T-helper 17 cell (primary cell): ENCODE measurements at regions not wholly inside any gene's neighbourhood (a gene's known extent, or its start where the extent isn't known, plus 50 kb on each side); places are given as distances from the start of the nearest gene placed in this dataset.
"Not testable (repeated sequence)": the region's sequence is repeated elsewhere in the genome, so short reads cannot be mapped to it uniquely, and the experiment has no call there.

Experiments
- ATAC-seq: fragments of 150-1000 bp; cut with Tn5 transposase; 2 replicates; pipeline ENCODE4 v1.10.0; 2021; ENCODE audit warnings: mild to moderate bottlenecking, moderate library complexity
- DNase-seq, 3 donors: peaks; one replicate each; pipeline versions ENCODE4 v3.0.0 to v3.0.0-alpha.2; 2020 to 2021
- H3K9me3 ChIP-seq: one replicate; pipeline ENCODE4 v1.7.0; 2013; ENCODE audit warnings: low read length, mild to moderate bottlenecking; ENCODE audit not compliant: control insufficient read depth, poor library complexity, severe bottlenecking
- H3K27ac Mint-ChIP-seq: one replicate; pipeline ENCODE4 v1.8.0; 2022; ENCODE audit warnings: mild to moderate bottlenecking, moderate library complexity, mixed read lengths
- H3K27me3 Mint-ChIP-seq: one replicate; pipeline ENCODE4 v1.8.0; 2022; ENCODE audit warnings: mixed read lengths
- H3K36me3 Mint-ChIP-seq: one replicate; pipeline ENCODE4 v1.8.0; 2022; ENCODE audit warnings: low read depth, mixed read lengths
- H3K4me1 Mint-ChIP-seq: one replicate; pipeline ENCODE4 v1.8.0; 2022; ENCODE audit warnings: mild to moderate bottlenecking, mixed read lengths
- H3K4me3 Mint-ChIP-seq: one replicate; pipeline ENCODE4 v1.8.0; 2022; ENCODE audit warnings: mild to moderate bottlenecking, moderate library complexity, mixed read lengths

DNA sequence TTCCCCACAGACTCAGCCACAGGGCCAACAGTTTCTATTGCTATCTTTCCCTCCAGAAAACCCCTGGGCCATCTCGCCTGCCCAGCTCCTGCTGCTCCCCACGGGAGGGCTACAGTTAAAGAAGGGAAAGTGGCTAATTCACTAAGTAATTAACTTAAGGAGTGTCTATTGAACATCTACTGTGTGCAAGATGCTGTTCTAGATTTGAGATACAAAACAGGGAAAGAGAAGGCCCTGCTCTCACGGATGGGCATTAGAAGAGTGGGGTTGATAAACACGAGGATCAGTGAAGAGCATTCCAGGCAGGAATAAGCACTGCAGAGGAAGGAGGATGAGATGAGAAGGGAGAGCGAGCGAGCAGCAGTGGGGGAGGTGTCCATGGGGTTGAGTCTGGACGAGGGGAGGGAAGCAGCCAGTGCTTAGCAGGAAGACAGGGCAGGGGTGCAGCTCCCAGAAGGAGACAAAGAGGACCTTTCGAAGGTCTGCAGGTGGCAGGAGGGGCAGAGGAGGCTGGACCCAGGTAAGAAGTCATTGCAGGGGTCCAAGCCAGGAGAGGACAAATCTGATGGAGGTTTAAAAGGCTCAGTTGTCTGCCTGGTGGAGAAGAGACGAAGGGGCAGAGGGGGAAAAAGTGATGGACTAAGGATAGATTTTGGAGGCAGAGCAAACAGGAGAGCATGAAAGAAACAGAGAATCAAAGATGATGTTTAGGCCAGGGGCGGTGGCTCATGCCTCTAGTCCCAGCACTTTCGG lies 64.7 kb downstream of the KLF15 start:
- H3K36me3 Mint-ChIP-seq, result no peaks in the 10 kb centered on the region
- H3K27me3 Mint-ChIP-seq, result peaks cover 46% of the 10 kb centered on the region
- DNase-seq, result no peak

DNA sequence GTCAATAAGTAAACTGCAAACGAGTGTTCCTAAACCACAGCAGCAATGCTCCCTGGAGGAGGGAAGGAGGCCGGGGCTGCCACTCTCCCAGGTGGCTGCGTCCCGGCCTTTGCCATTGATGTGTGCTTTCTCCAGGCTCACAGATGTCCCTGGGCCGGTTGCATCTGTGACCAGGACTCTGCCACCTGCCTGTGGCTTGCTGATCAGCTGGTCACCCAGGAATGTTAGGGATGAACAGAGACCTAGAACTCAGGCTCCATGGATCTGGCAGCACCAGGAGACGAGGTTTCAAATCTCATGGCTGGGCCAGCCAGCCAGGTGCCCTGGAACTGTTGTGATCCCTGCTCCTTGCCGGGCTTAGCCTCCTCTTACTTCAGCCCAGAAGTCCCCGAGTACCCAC lies 65.7 kb downstream of the KLF15 start:
- ATAC-seq (no peak), DNase-seq (no peak)
- H3K4me3 Mint-ChIP-seq, result no peak overlapping the region
- H3K4me1 Mint-ChIP-seq, result peaks cover 2% of the 10 kb centered on the region
- H3K27ac Mint-ChIP-seq, result no peak overlapping the region
- H3K36me3 Mint-ChIP-seq, result no peaks in the 10 kb centered on the region
- H3K9me3 ChIP-seq, result no peaks in the 10 kb centered on the region
- H3K27me3 Mint-ChIP-seq, result peaks cover 47% of the 10 kb centered on the region

More for the DNA sequence above, 64.7 kb downstream of the KLF15 start:
- ATAC-seq, result no peak
- Mint-ChIP-seq H3K27ac (no peak overlapping the region), H3K4me1 (peaks cover 2% of the 10 kb centered on the region), H3K4me3 (no peak overlapping the region)
- no peaks in the 10 kb centered on the region for H3K9me3 ChIP-seq

DNA sequence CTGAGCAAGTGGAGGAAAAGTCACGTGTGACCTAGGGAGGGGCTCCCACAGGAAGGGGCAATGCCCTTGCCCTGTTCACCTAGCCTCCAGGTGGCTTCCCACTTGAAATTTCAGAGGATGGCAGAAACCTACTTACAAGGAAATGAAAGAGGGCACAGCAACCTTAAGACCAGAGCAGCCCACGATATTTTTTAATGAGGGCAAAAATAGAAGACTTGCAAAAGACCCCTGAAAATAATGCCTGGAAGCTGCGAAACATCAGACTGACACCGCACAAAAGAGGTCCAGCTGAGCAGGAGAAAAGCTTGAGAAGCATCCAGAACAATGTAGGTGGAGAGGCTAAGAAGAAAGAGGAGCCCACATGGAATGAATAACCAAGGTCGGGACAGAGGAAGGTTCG lies 66.1 kb downstream of the KLF15 start:
- ATAC-seq, result no peak
- peaks cover 52% of the 10 kb centered on the region for H3K27me3 Mint-ChIP-seq
- H3K36me3 Mint-ChIP-seq, result no peaks in the 10 kb centered on the region
- H3K27ac Mint-ChIP-seq, result no peak overlapping the region
- peaks cover 2% of the 10 kb centered on the region for H3K4me1 Mint-ChIP-seq
- H3K9me3 ChIP-seq, result no peaks in the 10 kb centered on the region
- no peak overlapping the region for H3K4me3 Mint-ChIP-seq
- no peak for DNase-seq

DNA sequence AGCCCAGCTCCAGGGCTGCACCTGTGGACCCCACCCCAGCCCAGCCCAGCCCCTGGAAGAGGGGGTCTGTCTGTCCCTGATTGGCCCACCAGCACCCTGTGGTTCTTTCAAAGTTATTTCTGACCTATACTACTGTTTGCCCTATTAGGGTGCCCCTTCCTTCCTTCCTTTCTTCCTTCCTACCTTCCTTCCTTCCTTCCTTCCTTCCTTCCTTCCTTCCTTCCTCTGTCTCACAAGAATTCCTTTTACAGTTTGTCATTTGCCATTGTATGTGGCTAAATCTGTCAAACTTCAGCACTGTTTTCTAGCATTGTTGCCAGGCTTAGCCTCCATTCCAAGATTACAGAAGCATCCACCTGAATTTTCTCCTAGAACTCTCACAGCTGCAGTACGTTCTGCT lies 66.9 kb downstream of the KLF15 start:
- Mint-ChIP-seq H3K4me3 (no peak overlapping the region), H3K27me3 (peaks cover 57% of the 10 kb centered on the region), H3K36me3 (no peaks in the 10 kb centered on the region), H3K27ac (no peak overlapping the region), H3K4me1 (peaks cover 2% of the 10 kb centered on the region)
- ATAC-seq, result no peak
- DNase-seq, result no peak
- no peaks in the 10 kb centered on the region for H3K9me3 ChIP-seq

DNA sequence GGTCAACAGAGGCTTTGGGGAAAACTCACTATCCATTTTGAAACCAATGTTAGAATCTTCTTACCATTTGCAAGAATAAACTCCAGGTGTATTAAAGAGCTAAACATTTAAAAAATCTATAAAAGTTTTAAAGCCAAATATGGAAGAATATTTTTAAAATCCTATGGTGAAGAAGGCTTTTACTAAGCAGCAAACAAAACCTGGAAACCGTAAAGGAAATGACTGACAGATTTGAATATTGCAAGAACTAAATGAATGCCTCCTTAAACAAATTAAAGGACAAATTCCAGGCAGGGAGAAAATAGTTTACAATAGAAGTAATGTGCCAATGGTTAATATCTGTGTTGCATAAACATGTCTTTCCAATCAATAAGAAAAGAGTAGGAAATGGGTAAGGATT lies 68.1 kb downstream of the KLF15 start:
- ATAC-seq (no peak), DNase-seq (no peak)
- Mint-ChIP-seq H3K4me1 (peaks cover 2% of the 10 kb centered on the region), H3K27ac (no peak overlapping the region), H3K27me3 (peaks cover 64% of the 10 kb centered on the region), H3K4me3 (no peak overlapping the region), H3K36me3 (no peaks in the 10 kb centered on the region)
- no peaks in the 10 kb centered on the region for H3K9me3 ChIP-seq

DNA sequence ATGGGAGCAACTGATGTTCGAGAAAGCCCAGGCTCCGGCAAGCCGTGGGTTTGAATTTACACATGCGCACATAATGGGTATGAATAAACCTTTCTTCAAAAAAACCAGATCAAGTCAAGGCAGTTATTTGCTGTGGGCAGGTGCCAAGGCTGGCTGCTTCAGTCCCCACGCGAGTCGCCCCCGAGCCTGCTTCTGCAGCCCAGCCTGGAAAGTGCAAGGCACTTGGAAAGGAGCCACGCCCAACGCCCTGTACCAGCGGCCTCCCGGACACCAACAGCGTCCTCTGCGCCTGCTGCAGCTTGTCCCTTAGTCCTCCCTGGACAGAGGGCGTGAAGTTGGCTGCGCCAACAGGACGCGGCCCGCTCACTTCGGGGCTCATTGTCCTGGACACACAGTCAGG lies 68.9 kb downstream of the KLF15 start:
- no peak for ATAC-seq
- Mint-ChIP-seq H3K4me3 (no peak overlapping the region), H3K27me3 (peaks cover 66% of the 10 kb centered on the region)

DNA sequence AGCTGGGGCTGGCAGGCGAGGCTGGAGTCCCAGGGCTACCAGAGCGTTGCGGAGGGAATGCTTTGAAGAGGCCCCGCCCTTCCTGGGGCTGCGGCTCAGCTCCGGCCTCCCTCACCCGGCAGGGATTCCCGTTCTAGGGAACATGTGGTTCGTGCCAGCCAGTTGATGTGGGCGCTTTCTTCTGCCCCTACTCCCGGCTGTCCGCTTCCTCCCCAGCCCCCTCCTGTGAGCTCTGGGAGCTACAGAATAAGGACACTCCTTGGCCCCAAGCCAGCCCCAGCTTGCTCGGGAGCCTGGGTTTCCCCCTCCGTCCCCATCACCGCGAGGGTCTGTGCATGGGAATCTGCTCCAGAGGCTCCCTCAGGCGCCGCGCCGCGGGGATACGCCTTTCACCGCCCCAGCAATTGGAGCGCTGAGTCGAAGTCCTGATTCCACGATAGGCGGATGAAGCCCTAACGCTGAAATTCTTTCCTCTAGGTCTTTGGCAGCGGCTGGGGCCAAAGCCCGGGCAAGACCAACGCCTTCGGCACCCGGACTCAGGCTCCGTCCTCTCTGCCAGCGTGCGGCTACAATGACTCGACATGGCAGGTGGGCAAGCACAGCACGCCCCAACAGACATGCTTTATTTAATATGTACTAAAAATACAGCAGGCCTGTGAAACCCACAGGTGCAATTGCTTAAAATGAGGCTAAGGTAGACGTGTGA lies 69.5 kb downstream of the KLF15 start:
- no peaks in the 10 kb centered on the region for H3K9me3 ChIP-seq
- DNase-seq (no peak), ATAC-seq (no peak)
- H3K4me3 Mint-ChIP-seq, result no peak overlapping the region
- H3K27me3 Mint-ChIP-seq, result peaks cover 72% of the 10 kb centered on the region
- no peak overlapping the region for H3K27ac Mint-ChIP-seq
- peaks cover 2% of the 10 kb centered on the region for H3K4me1 Mint-ChIP-seq
- no peaks in the 10 kb centered on the region for H3K36me3 Mint-ChIP-seq

More for the DNA sequence above, 68.9 kb downstream of the KLF15 start:
- no peaks in the 10 kb centered on the region for H3K36me3 Mint-ChIP-seq
- no peaks in the 10 kb centered on the region for H3K9me3 ChIP-seq
- H3K27ac Mint-ChIP-seq, result no peak overlapping the region
- peaks cover 2% of the 10 kb centered on the region for H3K4me1 Mint-ChIP-seq
- DNase-seq, result no peak

DNA sequence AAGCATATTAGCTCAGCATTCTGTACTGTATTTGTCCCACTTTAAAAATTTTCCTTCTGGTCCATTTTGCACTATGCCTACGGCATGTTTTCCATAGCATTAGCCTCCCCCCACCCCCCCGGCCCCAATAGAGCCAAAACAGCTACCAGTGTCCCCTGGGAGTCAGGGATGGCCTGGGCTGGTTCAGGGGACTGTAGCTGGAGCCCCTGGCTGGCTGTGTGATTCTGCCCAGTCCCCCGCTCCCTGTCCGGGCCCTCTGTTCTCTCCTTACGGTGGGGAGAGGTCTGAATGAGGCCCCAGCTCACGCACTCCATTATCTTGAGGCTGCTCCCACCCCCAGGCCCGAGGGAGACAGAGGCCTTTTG lies 70.1 kb downstream of the KLF15 start:
- no peak overlapping the region for H3K4me3 Mint-ChIP-seq
- H3K36me3 Mint-ChIP-seq, result no peaks in the 10 kb centered on the region
- ATAC-seq (no peak), DNase-seq (no peak)
- H3K27me3 Mint-ChIP-seq, result peaks cover 71% of the 10 kb centered on the region
- peaks cover 2% of the 10 kb centered on the region for H3K4me1 Mint-ChIP-seq
- H3K27ac Mint-ChIP-seq, result no peak overlapping the region
- H3K9me3 ChIP-seq, result no peaks in the 10 kb centered on the region

DNA sequence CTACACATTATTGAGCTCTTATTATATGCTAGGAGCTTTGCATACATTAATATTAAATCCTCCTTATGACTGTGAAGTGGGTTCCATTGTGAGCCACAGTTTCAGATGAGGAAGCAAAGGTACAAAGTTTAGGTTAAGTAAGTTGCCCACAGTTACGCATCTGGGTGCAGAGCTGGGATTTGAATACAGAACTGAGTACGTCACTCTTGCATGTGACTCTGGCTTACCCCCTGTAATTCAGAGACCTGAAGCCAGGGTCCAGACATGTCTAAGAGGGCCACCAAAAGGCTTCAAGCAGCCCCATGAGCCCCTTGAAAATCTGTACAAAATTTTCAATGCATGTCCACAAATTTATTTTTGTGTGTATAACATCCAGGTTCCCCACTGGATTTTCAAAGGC lies 71.8 kb downstream of the KLF15 start:
- H3K9me3 ChIP-seq, result no peaks in the 10 kb centered on the region
- DNase-seq, result no peak
- no peak overlapping the region for H3K27ac Mint-ChIP-seq
- H3K4me1 Mint-ChIP-seq, result peaks cover 2% of the 10 kb centered on the region
- H3K27me3 Mint-ChIP-seq, result peaks cover 65% of the 10 kb centered on the region
- H3K36me3 Mint-ChIP-seq, result no peaks in the 10 kb centered on the region
- no peak for ATAC-seq
- H3K4me3 Mint-ChIP-seq, result no peak overlapping the region

DNA sequence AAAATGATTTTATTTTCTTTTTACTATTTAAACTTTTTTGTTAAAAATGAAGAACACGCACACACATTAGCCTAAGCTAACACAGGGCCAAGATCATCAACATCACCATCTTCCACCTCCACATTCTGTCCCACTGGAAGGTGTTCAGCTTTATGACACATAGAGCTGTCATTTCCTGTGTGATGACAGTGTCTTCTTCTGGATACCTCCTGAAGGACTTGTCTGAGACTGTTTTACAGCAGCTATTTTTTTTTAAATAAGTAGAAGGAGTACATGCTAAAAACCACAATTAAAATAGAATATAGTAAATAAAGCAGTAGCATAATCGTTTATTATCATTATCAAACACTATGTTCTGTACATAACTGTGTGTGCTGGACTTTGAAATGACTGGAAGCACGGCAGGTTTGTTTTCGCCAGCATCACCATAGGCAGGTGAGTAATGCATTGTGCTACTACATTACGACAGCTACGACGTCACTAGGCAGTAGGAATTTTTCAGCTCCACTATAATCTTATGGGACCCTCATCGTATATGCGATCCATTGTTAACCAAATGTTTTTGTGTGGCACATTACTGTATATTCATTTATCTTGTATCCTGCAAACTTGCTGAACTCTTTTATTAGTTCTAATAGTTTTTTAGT lies 72.8 kb downstream of the KLF15 start:
- ATAC-seq (no peak), DNase-seq (no peak)
- H3K9me3 ChIP-seq, result no peaks in the 10 kb centered on the region
- peaks cover 2% of the 10 kb centered on the region for H3K4me1 Mint-ChIP-seq
- peaks cover 63% of the 10 kb centered on the region for H3K27me3 Mint-ChIP-seq
- H3K36me3 Mint-ChIP-seq, result no peaks in the 10 kb centered on the region
- no peak overlapping the region for H3K27ac Mint-ChIP-seq
- H3K4me3 Mint-ChIP-seq, result no peak overlapping the region

DNA sequence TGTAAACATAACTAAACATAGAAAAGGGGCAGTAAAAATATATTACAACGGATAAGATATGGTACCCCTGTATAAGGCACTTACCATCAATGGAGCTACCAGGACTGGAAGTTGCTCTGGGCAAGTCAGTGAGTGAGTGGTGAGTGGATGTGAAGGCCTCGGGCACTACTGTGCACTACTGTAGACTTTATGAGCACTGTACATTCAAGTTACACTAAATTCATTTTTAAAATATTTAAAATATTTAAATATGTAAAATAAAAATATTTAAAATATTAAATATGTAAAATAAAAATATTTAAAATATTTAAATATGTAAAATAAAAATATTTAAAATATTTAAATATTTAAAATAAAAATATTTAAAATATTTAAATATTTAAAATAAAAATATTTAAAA lies 73.6 kb downstream of the KLF15 start:
- H3K27ac Mint-ChIP-seq, H3K36me3 Mint-ChIP-seq, H3K4me1 Mint-ChIP-seq, H3K9me3 ChIP-seq, ATAC-seq, DNase-seq, H3K4me3 Mint-ChIP-seq: not testable (repeated sequence)
- peaks cover 56% of the 10 kb centered on the region for H3K27me3 Mint-ChIP-seq

DNA sequence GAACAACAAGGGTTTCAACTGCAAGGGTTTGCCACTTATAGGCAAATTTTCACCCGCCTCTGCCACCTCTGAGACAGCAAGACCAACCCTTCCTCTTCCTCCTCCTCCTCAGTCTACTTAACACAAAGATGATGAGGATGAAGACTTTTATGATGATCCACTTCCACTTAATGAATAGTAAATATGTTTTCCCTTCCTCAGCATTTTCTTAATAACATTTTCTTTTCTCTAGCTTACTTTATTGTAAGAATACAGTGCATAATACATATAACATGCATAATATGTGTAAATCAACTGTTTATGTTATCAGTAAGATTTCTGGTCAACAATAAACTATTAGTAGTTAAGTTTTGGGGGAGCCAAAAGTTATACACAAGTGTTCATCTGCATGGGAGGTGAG lies 77.4 kb downstream of the KLF15 start:
- DNase-seq, result no peak
- Mint-ChIP-seq H3K4me1 (no peaks in the 10 kb centered on the region), H3K4me3 (no peak overlapping the region), H3K36me3 (no peaks in the 10 kb centered on the region), H3K27ac (no peak overlapping the region), H3K27me3 (peaks cover 66% of the 10 kb centered on the region)
- no peak for ATAC-seq
- no peaks in the 10 kb centered on the region for H3K9me3 ChIP-seq

DNA sequence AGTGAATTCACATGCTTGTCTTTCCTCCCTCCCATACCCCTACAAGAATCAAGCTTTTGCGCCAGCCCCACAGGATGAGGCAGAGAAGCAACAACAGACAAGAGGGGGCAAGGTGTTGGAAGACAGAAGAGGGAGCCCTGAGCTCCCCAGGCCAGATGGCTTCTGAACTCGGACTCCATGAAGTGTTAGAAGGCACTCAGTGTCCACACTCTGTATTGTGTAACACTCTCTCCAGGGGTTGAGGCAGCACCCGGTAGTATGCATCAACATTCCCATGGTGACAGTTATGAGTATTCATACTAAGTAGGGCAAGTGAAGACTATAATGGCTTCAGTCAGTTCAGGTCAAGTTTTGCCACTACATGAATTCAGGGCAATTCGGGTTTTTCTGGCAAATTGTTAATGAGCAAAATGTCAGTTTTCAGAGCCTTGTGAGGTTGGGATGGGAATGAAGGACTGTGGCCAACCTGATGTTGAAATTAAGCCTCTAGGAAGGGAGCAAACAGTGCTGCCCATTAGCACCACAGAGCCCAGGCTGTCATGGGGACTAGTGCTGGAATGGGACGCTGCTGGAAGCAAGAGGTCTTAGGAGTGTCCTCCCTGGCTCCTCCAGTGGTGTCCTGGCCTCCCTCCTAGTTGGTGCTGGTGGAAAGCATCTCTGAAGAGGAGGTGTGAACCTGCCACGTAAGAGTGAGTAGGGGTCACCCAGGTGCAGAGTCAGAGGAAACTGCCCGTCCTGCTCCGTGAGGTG lies 79.4 kb downstream of the KLF15 start:
- Mint-ChIP-seq H3K27ac (no peak overlapping the region), H3K36me3 (no peaks in the 10 kb centered on the region), H3K27me3 (peaks cover 66% of the 10 kb centered on the region), H3K4me3 (no peak overlapping the region), H3K4me1 (no peaks in the 10 kb centered on the region)
- ATAC-seq (no peak), DNase-seq (no peak)
- no peaks in the 10 kb centered on the region for H3K9me3 ChIP-seq
